ENCODE measurements at regions not wholly inside any gene's neighbourhood (a gene's known extent, or its start where the extent isn't known, plus 50 kb on each side); places are given as distances from the start of the nearest gene placed in this dataset.

- TF ChIP-seq MAFK (IDR thresholded peaks at IDR 0.05; ENCODE audit: low read depth, low read length) (no peak), CTCF (conservative IDR thresholded peaks at IDR 0.05; ENCODE audit: low read depth, low read length) (no peak), ELK1 (IDR thresholded peaks at IDR 0.05; ENCODE audit: borderline replicate concordance, low read depth, low read length) (no peak)
These were observed 281.5 kb upstream of the KLF3 start for GRCh38 chr4:38382520-38382919.

All from IMR-90 (cell line).